Tibial nerve (tissue), 4 donors: ENCODE measurements at regions not wholly inside any gene's neighbourhood (a gene's known extent, or its start where the extent isn't known, plus 50 kb on each side); places are given as distances from the start of the nearest gene placed in this dataset.

Experiments
- EP300 ChIP-seq, 2 donors: sonication (generic); formaldehyde crosslinking; IDR thresholded peaks; one replicate each; pipeline ENCODE4 v1.6.1; 2017; ENCODE audit warnings: antibody characterized with exemption in 2 of 2, mild to moderate bottlenecking in 1 of 2
- POLR2A ChIP-seq, 2 donors: fragments of 450-650 bp; IDR thresholded peaks; one replicate each; pipeline ENCODE4 v1.6.1; 2017; ENCODE audit warnings: antibody characterized with exemption in 2 of 2, mild to moderate bottlenecking in 2 of 2, moderate library complexity in 2 of 2
- TF ChIP-seq, protein P1 (sequence below), 5 experiments: fragments of 200-600 bp in 3 of 5; fragments of 450-650 bp in 2 of 5; sonication (generic) in 3 of 5; IDR thresholded peaks; one replicate each; pipeline ENCODE4 v1.5.1; 2016 to 2019; ENCODE audit warnings: antibody characterized with exemption in 5 of 5, mild to moderate bottlenecking in 3 of 5, moderate library complexity in 2 of 5

DNA sequence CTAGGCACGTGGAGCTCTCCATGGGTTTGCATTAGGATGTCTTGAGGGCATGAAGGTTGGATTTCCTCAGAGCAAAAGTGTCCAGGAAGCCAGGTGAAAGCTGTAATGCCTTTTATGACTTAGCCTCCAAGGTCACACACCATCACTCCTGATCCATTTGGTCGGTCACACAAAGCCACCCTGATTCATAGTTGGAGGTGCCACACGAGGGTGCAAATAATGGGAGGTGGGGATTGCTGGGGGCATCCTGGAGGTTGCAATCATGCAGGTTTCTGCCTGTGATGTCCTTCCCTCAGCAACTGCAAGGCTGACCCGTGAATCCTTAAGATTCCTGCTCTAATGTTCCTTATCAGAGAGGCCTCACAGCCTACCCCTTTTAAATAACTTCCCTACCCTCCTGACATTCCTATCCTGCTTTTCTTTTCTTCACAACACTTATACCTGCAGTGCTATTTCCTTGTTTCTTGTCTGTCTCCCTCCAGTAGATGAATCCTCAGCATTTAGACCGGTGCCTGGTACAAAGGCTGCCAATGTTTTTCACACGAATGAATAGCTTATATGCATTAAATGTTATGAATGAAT is 97.1 kb downstream of the LIPG start:
- TF ChIP-seq, protein P1, sequence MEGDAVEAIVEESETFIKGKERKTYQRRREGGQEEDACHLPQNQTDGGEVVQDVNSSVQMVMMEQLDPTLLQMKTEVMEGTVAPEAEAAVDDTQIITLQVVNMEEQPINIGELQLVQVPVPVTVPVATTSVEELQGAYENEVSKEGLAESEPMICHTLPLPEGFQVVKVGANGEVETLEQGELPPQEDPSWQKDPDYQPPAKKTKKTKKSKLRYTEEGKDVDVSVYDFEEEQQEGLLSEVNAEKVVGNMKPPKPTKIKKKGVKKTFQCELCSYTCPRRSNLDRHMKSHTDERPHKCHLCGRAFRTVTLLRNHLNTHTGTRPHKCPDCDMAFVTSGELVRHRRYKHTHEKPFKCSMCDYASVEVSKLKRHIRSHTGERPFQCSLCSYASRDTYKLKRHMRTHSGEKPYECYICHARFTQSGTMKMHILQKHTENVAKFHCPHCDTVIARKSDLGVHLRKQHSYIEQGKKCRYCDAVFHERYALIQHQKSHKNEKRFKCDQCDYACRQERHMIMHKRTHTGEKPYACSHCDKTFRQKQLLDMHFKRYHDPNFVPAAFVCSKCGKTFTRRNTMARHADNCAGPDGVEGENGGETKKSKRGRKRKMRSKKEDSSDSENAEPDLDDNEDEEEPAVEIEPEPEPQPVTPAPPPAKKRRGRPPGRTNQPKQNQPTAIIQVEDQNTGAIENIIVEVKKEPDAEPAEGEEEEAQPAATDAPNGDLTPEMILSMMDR (IDR thresholded peaks at IDR 0.05): no peak
- no peak for TF ChIP-seq POLR2A (IDR thresholded peaks at IDR 0.05)
- TF ChIP-seq EP300 (IDR thresholded peaks at IDR 0.05): no peak
